ENCODE measurements at regions not wholly inside any gene's neighbourhood (a gene's known extent, or its start where the extent isn't known, plus 50 kb on each side); places are given as distances from the start of the nearest gene placed in this dataset.

DNA sequence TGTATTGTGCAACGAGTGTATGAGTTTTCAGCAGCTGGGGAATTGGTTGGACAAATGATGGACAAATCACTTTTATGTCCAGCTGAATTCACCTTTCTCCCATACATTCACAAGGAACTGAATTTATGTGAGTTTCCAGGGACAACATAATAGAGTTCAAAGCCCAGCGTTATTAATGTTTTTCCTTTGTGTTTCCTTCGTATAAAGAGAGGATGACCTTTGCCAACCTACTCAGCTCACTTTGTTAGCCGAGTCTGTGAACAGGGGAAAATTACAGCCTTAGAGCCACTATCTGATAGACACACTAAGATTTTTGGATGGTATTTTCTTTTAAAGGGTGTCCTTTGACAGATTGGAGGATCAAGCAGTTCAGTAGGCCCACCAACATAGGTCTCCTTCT is 352.5 kb downstream of the KIF4B start:
- Histone ChIP-seq H3K4me2 (ENCODE audit: low read length) (no peak overlapping the region), H3K9me3 (replicated peaks; ENCODE audit: low read length) (no peaks in the 10 kb centered on the region), H3K4me1 (ENCODE audit: control insufficient read depth, insufficient read depth, low read length) (no peaks in the 10 kb centered on the region), H3K9ac (ENCODE audit: low read depth, low read length) (no peak overlapping the region), H3K36me3 (ENCODE audit: insufficient read depth, low read length) (no peaks in the 10 kb centered on the region), H3K4me3 (ENCODE audit: low read length) (no peak overlapping the region), H3K27me3 (ENCODE audit: control insufficient read depth, insufficient read depth, low read length) (no peaks in the 10 kb centered on the region)

DNA sequence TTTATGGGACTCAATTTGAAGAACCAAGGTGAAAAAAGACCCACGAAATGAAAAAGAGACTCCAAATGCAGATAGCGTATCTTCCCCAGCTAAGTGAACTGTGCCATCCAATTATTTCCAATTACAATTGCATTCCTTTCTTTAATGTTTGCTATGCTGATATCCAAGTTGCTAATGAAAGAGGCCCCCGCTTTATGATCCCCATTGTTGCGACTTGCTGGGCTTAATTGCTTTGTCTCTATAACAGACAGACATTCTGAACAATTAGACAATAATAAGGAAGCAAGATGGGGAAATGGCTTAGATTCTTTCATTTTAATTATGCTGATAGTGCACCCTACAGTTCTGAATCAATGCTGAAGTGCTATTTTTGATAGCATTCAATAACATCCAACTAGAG is 354.3 kb downstream of the KIF4B start:
- H3K9ac ChIP-seq (ENCODE audit: low read depth, low read length): no peak overlapping the region
- H3K4me1 ChIP-seq (ENCODE audit: control insufficient read depth, insufficient read depth, low read length): no peaks in the 10 kb centered on the region
- H3K9me3 ChIP-seq (replicated peaks; ENCODE audit: low read length): peaks cover 1% of the 10 kb centered on the region
- no peaks in the 10 kb centered on the region for H3K27me3 ChIP-seq (ENCODE audit: control insufficient read depth, insufficient read depth, low read length)
- H3K4me2 ChIP-seq (ENCODE audit: low read length): no peak overlapping the region
- H3K36me3 ChIP-seq (ENCODE audit: insufficient read depth, low read length): no peaks in the 10 kb centered on the region
- no peak overlapping the region for H3K4me3 ChIP-seq (ENCODE audit: low read length)

DNA sequence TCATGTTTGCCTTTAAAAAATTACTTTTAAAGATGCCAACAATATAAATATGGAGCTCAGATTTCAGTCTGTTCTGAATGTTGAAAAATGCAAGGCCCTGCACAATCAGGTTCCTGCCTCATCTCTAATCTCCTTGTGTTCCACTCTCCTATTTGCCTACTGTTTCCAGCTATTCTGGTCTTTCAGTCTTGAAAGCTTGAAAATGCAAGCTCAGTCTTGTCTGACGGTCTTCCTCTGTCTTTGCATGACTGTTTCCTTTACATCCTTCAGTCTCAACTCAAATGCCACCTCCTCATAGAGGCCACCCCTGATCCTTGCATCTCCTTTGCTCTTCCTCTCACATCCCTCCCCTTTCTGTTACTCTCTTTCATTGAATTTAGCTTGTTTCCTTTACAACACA is 354.9 kb downstream of the KIF4B start:
- H3K36me3 ChIP-seq (ENCODE audit: insufficient read depth, low read length): no peaks in the 10 kb centered on the region
- no peak overlapping the region for H3K9ac ChIP-seq (ENCODE audit: low read depth, low read length)
- peaks cover 2% of the 10 kb centered on the region for H3K9me3 ChIP-seq (replicated peaks; ENCODE audit: low read length)
- no peak overlapping the region for H3K4me3 ChIP-seq (ENCODE audit: low read length)
- H3K4me1 ChIP-seq (ENCODE audit: control insufficient read depth, insufficient read depth, low read length): no peaks in the 10 kb centered on the region
- H3K27me3 ChIP-seq (ENCODE audit: control insufficient read depth, insufficient read depth, low read length): no peaks in the 10 kb centered on the region
- H3K4me2 ChIP-seq (ENCODE audit: low read length): no peak overlapping the region

DNA sequence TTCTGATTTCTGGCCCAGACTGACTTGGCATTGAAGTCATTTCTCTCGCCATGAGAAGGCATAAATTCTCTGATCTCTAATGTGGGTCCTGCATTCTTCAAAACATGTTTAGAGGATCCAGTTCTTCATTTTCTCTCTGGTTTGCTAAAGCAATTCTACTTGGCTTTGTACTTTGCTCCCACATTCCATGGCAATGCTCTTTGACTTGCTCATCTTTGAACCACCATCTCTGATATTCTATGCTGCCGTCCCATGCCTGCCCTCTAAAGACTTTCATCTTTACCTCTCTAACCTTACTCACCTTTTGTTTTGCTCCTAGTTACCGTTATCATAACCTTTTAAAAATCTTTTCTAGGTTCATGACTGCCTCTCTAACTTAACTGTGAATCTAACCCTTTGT is 366.9 kb downstream of the KIF4B start:
- no peak overlapping the region for H3K4me3 ChIP-seq (ENCODE audit: low read length)
- H3K9ac ChIP-seq (ENCODE audit: low read depth, low read length): no peak overlapping the region
- no peaks in the 10 kb centered on the region for H3K9me3 ChIP-seq (replicated peaks; ENCODE audit: low read length)
- no peak overlapping the region for H3K4me2 ChIP-seq (ENCODE audit: low read length)
- no peaks in the 10 kb centered on the region for H3K4me1 ChIP-seq (ENCODE audit: control insufficient read depth, insufficient read depth, low read length)
- H3K27me3 ChIP-seq (ENCODE audit: control insufficient read depth, insufficient read depth, low read length): no peaks in the 10 kb centered on the region
- H3K36me3 ChIP-seq (ENCODE audit: insufficient read depth, low read length): no peaks in the 10 kb centered on the region

DNA sequence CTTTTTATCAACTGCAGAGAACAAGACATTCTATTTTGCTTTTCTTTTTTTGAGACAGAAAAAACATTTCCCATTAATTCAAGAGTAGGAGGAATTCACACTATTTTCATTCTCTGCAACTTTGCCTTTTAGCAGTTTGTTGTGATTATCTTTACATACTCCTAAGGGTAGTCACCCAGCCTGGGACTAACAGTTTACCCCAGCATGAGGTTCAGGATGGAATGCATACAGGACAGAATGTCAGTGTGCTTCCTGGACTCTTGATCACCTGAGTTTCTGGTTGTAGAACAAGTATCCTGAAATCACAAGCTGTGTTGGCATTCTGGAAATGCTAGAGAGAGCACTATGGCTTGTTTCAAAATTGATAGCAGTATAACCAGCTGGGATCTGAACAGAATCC is 368.1 kb downstream of the KIF4B start:
- Histone ChIP-seq H3K36me3 (ENCODE audit: insufficient read depth, low read length) (no peaks in the 10 kb centered on the region), H3K4me1 (ENCODE audit: control insufficient read depth, insufficient read depth, low read length) (no peaks in the 10 kb centered on the region), H3K9me3 (replicated peaks; ENCODE audit: low read length) (no peaks in the 10 kb centered on the region), H3K27me3 (ENCODE audit: control insufficient read depth, insufficient read depth, low read length) (no peaks in the 10 kb centered on the region), H3K9ac (ENCODE audit: low read depth, low read length) (no peak overlapping the region), H3K4me2 (ENCODE audit: low read length) (no peak overlapping the region), H3K4me3 (ENCODE audit: low read length) (no peak overlapping the region)

DNA sequence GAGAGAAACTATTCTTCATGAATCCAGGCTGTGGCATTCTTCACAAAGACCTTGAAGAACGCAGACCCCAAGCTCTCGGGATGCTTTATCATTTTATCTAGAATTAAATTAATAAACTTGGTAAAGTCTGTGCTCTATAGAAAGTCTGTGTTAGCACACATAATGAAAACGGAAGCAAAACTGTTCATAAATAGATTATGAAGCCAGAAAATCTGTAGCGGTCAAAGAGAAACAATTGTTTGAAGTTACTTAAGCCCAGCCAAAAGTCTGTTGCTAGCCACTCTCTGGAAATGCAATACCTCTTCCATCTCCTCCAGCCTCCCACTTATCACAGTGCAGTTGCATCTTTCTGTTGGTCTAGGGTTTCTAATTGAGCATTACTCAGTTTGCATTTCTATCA is 375.9 kb downstream of the KIF4B start:
- H3K9me3 ChIP-seq (replicated peaks; ENCODE audit: low read length): no peaks in the 10 kb centered on the region
- H3K27me3 ChIP-seq (ENCODE audit: control insufficient read depth, insufficient read depth, low read length): no peaks in the 10 kb centered on the region
- H3K4me1 ChIP-seq (ENCODE audit: control insufficient read depth, insufficient read depth, low read length): no peaks in the 10 kb centered on the region
- no peak overlapping the region for H3K9ac ChIP-seq (ENCODE audit: low read depth, low read length)
- H3K4me3 ChIP-seq (ENCODE audit: low read length): no peak overlapping the region
- H3K4me2 ChIP-seq (ENCODE audit: low read length): no peak overlapping the region
- no peaks in the 10 kb centered on the region for H3K36me3 ChIP-seq (ENCODE audit: insufficient read depth, low read length)

DNA sequence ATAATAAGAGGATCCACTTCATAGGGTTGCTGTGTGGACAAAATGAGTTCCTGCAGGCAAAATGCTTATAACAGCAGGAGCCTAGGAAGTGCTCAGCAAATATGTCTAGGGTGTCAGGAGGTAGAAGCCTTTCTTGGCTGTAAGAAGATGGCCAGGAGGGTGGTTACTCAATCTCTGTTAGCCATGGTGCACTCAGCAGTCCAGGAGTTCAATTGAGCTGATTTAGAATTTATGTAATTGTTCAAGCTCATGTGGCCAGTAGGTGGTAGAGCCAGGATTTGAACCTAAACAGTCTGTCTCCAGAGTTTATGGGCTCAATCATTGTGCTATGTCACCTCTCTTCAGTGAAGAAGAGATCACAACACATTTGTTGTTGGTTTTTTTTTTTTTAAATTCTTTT is 381.2 kb downstream of the KIF4B start:
- Histone ChIP-seq H3K36me3 (ENCODE audit: insufficient read depth, low read length) (no peaks in the 10 kb centered on the region), H3K4me2 (ENCODE audit: low read length) (no peak overlapping the region), H3K9me3 (replicated peaks; ENCODE audit: low read length) (no peaks in the 10 kb centered on the region), H3K4me1 (ENCODE audit: control insufficient read depth, insufficient read depth, low read length) (no peaks in the 10 kb centered on the region), H3K4me3 (ENCODE audit: low read length) (no peak overlapping the region), H3K27me3 (ENCODE audit: control insufficient read depth, insufficient read depth, low read length) (no peaks in the 10 kb centered on the region), H3K9ac (ENCODE audit: low read depth, low read length) (no peak overlapping the region)

DNA sequence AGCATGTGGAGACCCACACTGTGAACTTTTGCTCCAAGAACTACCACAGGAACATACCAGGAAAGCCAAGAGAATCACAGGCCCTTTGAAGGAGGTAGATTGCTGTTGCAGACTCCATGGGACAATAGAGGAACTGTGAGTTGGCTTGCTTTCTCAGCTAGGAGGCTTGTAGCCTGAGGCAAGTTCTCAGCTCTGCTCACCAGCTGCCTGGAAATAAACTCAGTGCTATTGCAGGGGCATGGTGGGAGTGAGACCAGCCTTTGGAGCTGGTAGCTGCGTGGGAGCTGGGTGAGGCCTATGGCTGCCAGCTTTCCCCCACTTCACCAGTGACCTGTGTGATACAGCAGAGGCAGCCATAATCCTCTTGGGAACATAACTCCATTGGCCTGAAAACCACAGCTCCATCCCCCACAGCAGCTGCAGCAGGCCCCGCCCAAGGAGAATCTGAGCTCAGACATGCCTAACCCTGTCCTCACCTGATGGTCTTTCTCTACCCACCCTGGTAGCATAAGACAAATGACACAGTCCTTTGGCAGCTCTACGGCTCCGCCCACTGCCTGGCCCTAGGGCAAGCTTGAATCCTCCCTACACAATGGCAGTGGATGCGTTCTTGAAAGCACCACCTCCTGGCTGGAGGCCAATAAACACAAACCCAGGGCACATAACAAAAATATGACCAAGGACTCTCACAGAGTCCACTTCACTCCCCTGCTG is 389.5 kb downstream of the KIF4B start:
- Histone ChIP-seq H3K4me2 (ENCODE audit: low read length) (no peak overlapping the region), H3K36me3 (ENCODE audit: insufficient read depth, low read length) (no peaks in the 10 kb centered on the region), H3K27me3 (ENCODE audit: control insufficient read depth, insufficient read depth, low read length) (no peaks in the 10 kb centered on the region), H3K4me3 (ENCODE audit: low read length) (no peak overlapping the region), H3K9ac (ENCODE audit: low read depth, low read length) (no peak overlapping the region), H3K4me1 (ENCODE audit: control insufficient read depth, insufficient read depth, low read length) (no peaks in the 10 kb centered on the region), H3K9me3 (replicated peaks; ENCODE audit: low read length) (no peaks in the 10 kb centered on the region)

DNA sequence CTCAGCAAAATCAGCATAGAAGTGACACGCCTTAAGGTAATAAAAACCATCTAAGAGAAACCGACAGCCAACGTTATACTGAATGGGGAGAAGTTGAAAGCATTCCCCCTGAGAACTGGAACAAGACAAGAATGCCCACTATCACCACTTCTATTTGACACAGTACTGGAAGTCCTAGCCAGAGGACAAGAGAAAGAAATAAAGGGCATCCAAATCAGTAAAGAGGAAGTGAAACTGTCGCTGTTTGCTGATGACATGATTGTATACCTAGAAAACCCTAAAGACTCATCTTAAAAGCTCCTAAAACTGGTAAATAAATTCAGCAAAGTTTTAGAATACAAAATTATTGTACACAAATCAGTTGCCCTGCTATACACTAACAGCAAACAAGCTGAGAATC is 393.3 kb downstream of the KIF4B start:
- no peaks in the 10 kb centered on the region for H3K4me1 ChIP-seq (ENCODE audit: control insufficient read depth, insufficient read depth, low read length)
- no peaks in the 10 kb centered on the region for H3K36me3 ChIP-seq (ENCODE audit: insufficient read depth, low read length)
- no peak overlapping the region for H3K9ac ChIP-seq (ENCODE audit: low read depth, low read length)
- no peak overlapping the region for H3K4me3 ChIP-seq (ENCODE audit: low read length)
- H3K27me3 ChIP-seq (ENCODE audit: control insufficient read depth, insufficient read depth, low read length): no peaks in the 10 kb centered on the region
- no peak overlapping the region for H3K4me2 ChIP-seq (ENCODE audit: low read length)
- no peaks in the 10 kb centered on the region for H3K9me3 ChIP-seq (replicated peaks; ENCODE audit: low read length)

DNA sequence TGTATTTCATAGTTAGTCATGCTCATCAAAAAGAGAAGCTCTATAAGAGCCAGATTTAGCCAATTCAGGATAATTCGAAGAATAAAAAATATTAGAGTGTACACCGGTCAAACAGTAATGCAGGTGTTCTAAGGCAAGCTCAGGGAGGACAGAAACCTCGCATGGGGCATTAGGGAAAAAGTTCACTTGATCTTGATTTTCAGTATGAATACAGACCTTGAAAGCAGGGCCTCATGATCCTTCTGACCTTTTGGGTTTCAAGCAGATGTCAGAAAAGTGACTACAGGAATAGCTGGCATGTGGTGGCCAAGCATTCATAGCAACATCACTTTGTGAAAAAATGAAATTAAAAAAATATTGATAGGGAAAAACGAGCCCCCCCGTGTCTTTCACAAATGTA is 394.9 kb downstream of the KIF4B start:
- no peaks in the 10 kb centered on the region for H3K27me3 ChIP-seq (ENCODE audit: control insufficient read depth, insufficient read depth, low read length)
- H3K4me1 ChIP-seq (ENCODE audit: control insufficient read depth, insufficient read depth, low read length): no peaks in the 10 kb centered on the region
- no peak overlapping the region for H3K9ac ChIP-seq (ENCODE audit: low read depth, low read length)
- no peak overlapping the region for H3K4me2 ChIP-seq (ENCODE audit: low read length)
- H3K9me3 ChIP-seq (replicated peaks; ENCODE audit: low read length): no peaks in the 10 kb centered on the region
- no peaks in the 10 kb centered on the region for H3K36me3 ChIP-seq (ENCODE audit: insufficient read depth, low read length)
- H3K4me3 ChIP-seq (ENCODE audit: low read length): no peak overlapping the region

DNA sequence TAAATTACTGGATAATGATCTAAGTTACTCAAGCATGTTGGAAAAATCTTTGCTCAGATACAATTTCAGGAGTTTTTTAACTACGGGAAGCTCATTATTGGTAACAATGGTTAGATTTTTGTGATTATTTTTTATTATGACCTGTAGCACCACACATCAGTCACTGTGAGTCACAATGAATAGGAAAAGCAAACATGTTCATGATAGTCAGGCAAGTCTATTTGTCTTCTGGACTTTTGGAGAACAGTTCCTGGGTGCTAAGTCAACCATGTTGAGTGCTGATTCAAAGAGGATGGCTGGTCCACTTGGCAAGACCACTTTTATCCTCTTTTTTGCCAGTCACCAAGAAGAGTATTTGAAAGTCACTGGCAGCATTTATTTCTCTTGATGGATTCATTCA is 403.2 kb downstream of the KIF4B start:
- Histone ChIP-seq H3K9me3 (replicated peaks; ENCODE audit: low read length) (no peaks in the 10 kb centered on the region), H3K4me2 (ENCODE audit: low read length) (no peak overlapping the region), H3K4me1 (ENCODE audit: control insufficient read depth, insufficient read depth, low read length) (no peaks in the 10 kb centered on the region), H3K36me3 (ENCODE audit: insufficient read depth, low read length) (no peaks in the 10 kb centered on the region), H3K4me3 (ENCODE audit: low read length) (no peak overlapping the region), H3K27me3 (ENCODE audit: control insufficient read depth, insufficient read depth, low read length) (no peaks in the 10 kb centered on the region), H3K9ac (ENCODE audit: low read depth, low read length) (no peak overlapping the region)

DNA sequence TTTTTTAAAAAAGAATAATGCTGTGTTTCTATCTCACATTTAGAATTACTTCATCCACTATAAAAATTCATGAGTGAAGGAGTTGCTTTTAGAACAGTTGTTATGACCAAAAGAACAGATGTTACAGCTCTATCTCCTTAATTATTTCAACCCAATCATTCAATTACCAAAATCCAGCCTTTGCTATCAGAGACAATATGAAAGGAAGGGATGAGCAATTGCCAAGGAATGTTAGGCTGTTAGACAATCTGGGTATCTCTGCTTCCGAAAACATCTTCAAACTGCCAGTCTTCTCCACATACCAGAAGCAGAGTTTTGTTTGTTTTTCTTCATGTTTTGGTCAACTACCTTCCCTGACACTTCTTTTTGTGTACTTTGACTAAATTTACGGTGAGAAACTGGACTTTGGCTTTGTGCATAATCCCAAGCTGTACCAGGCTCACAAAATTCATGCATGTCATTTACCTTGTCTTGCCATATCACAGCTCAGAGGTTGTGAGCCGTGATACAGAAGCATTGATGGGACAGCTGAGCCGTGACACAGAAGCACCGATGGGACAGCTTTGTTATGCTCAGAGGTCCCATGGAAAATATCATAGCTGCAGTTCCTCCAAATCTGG is 405.5 kb downstream of the KIF4B start:
- Histone ChIP-seq H3K4me2 (ENCODE audit: low read length) (no peak overlapping the region), H3K4me1 (ENCODE audit: control insufficient read depth, insufficient read depth, low read length) (no peaks in the 10 kb centered on the region), H3K27me3 (ENCODE audit: control insufficient read depth, insufficient read depth, low read length) (no peaks in the 10 kb centered on the region), H3K9me3 (replicated peaks; ENCODE audit: low read length) (no peaks in the 10 kb centered on the region), H3K4me3 (ENCODE audit: low read length) (no peak overlapping the region), H3K36me3 (ENCODE audit: insufficient read depth, low read length) (no peaks in the 10 kb centered on the region), H3K9ac (ENCODE audit: low read depth, low read length) (no peak overlapping the region)

Measured in skeletal muscle satellite cell (primary cell).